ENCODE measurements at regions not wholly inside any gene's neighbourhood (a gene's known extent, or its start where the extent isn't known, plus 50 kb on each side); places are given as distances from the start of the nearest gene placed in this dataset.

- Histone ChIP-seq H3K27me3 (ENCODE audit: insufficient read depth, low read length, poor library complexity, severe bottlenecking) (no peaks in the 10 kb centered on the region), H3K9me3 (ENCODE audit: low read length) (no peaks in the 10 kb centered on the region), H3K36me3 (ENCODE audit: insufficient read depth, low read length) (no peaks in the 10 kb centered on the region), H3K4me3 (ENCODE audit: low read length) (no peak overlapping the region), H3K4me1 (ENCODE audit: insufficient read depth, low read length) (no peaks in the 10 kb centered on the region), H3K27ac (ENCODE audit: low read depth, low read length) (no peak overlapping the region)
- DNase-seq: no peak
- CTCF ChIA-PET: no interaction called here
- Mint-ChIP-seq H3K4me1 (no peaks in the 10 kb centered on the region), H3K9me3 (peaks cover 0 to 14% (median 3%) of the 10 kb centered on the region in 5 donors), H3K27me3 (no peaks in the 10 kb centered on the region), H3K4me3 (no peak overlapping the region), H3K27ac (no peak overlapping the region), H3K36me3 (no peaks in the 10 kb centered on the region)
- POLR2A ChIA-PET: no interaction called here
Observed at GRCh38 chr4:188987011-188987410, 847.8 kb downstream of the TRIML1 start.

DNA sequence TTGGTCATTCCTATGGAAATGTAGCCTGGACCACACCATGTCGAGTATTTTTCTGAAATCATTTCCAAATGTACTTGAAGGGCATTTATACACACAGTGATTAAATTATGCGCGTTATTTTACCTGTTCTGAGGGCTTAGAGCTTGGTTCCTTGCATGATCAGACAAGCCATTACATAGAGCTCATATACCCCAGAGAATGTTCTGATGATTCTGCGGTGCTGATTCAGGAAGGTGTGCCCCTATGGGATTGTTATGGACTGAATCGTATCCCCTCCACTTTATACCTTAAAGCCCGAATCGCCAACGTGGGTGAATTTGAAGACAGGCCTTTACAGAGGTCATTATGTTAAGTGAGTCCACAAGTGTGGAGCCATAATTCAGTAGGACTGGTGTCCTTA, 848.9 kb downstream of the TRIML1 start:
- no peak overlapping the region for H3K4me3 Mint-ChIP-seq
- no peak for DNase-seq
- Histone ChIP-seq H3K27me3 (ENCODE audit: insufficient read depth, low read length, poor library complexity, severe bottlenecking) (no peaks in the 10 kb centered on the region), H3K27ac (ENCODE audit: low read depth, low read length) (no peak overlapping the region), H3K9me3 (ENCODE audit: low read length) (no peaks in the 10 kb centered on the region), H3K4me3 (ENCODE audit: low read length) (no peak overlapping the region), H3K4me1 (ENCODE audit: insufficient read depth, low read length) (no peaks in the 10 kb centered on the region), H3K36me3 (ENCODE audit: insufficient read depth, low read length) (no peaks in the 10 kb centered on the region)
- H3K9me3 Mint-ChIP-seq: peaks cover 2 to 18% (median 6%) of the 10 kb centered on the region in 5 donors
- no peaks in the 10 kb centered on the region for H3K27me3 Mint-ChIP-seq
- H3K4me1 Mint-ChIP-seq: no peaks in the 10 kb centered on the region
- ChIA-PET POLR2A (no interaction called here), CTCF (no interaction called here)
- no peaks in the 10 kb centered on the region for H3K36me3 Mint-ChIP-seq
- no peak overlapping the region for H3K27ac Mint-ChIP-seq

- POLR2A ChIA-PET: no interaction called here
- DNase-seq: no peak
- H3K4me3 ChIP-seq (ENCODE audit: low read length): no peak overlapping the region
- H3K36me3 ChIP-seq (ENCODE audit: insufficient read depth, low read length): no peaks in the 10 kb centered on the region
- no peaks in the 10 kb centered on the region for H3K36me3 Mint-ChIP-seq
- no peaks in the 10 kb centered on the region for H3K27me3 ChIP-seq (ENCODE audit: insufficient read depth, low read length, poor library complexity, severe bottlenecking)
- H3K4me3 Mint-ChIP-seq: no peak overlapping the region
- no peaks in the 10 kb centered on the region for H3K9me3 ChIP-seq (ENCODE audit: low read length)
- H3K27me3 Mint-ChIP-seq: no peaks in the 10 kb centered on the region
- peaks cover 5 to 29% (median 7%) of the 10 kb centered on the region in 5 donors for H3K9me3 Mint-ChIP-seq
- CTCF ChIA-PET: no interaction called here
- no peaks in the 10 kb centered on the region for H3K4me1 ChIP-seq (ENCODE audit: insufficient read depth, low read length)
- H3K4me1 Mint-ChIP-seq: no peaks in the 10 kb centered on the region
- no peak overlapping the region for H3K27ac Mint-ChIP-seq
- no peak overlapping the region for H3K27ac ChIP-seq (ENCODE audit: low read depth, low read length)
Observed at GRCh38 chr4:188989371-188989770, 850.1 kb downstream of the TRIML1 start.

DNA sequence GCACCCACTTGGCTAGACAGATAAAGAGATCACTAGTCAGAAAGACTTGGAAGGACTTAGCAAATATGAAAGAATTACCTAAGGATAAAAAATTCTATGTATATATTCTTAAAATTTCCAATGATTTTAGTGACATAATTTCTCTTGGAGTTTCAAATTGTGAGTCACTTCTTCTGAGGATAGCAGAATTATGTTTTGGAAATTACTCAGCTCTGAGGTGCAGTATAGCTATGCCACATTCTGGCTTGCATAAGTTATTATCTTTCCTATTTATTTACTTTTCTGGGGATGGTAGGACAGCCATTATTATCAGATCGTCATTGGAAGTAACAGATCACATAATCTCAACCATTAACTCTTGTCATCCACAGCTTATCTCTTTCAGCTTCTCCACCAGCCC, 853.5 kb downstream of the TRIML1 start:
- no peak overlapping the region for H3K27ac Mint-ChIP-seq
- H3K9me3 ChIP-seq (ENCODE audit: low read length): no peaks in the 10 kb centered on the region
- no peak overlapping the region for H3K4me3 ChIP-seq (ENCODE audit: low read length)
- CTCF ChIA-PET: no interaction called here
- H3K4me1 Mint-ChIP-seq: no peaks in the 10 kb centered on the region
- H3K9me3 Mint-ChIP-seq: peaks cover 4 to 28% (median 10%) of the 10 kb centered on the region in 5 donors
- no peaks in the 10 kb centered on the region for H3K27me3 Mint-ChIP-seq
- H3K4me1 ChIP-seq (ENCODE audit: insufficient read depth, low read length): no peaks in the 10 kb centered on the region
- no peaks in the 10 kb centered on the region for H3K27me3 ChIP-seq (ENCODE audit: insufficient read depth, low read length, poor library complexity, severe bottlenecking)
- H3K36me3 Mint-ChIP-seq: no peaks in the 10 kb centered on the region
- POLR2A ChIA-PET: no interaction called here
- no peak overlapping the region for H3K4me3 Mint-ChIP-seq
- no peak for DNase-seq
- no peaks in the 10 kb centered on the region for H3K36me3 ChIP-seq (ENCODE audit: insufficient read depth, low read length)
- no peak overlapping the region for H3K27ac ChIP-seq (ENCODE audit: low read depth, low read length)

GRCh38 chr4:188993871-188994270, 854.6 kb downstream of the TRIML1 start:
- no peak for DNase-seq
- Mint-ChIP-seq H3K27ac (no peak overlapping the region), H3K9me3 (peaks cover 5 to 34% (median 11%) of the 10 kb centered on the region in 5 donors), H3K4me1 (no peaks in the 10 kb centered on the region), H3K36me3 (no peaks in the 10 kb centered on the region), H3K27me3 (no peaks in the 10 kb centered on the region), H3K4me3 (no peak overlapping the region)
- Histone ChIP-seq H3K9me3 (ENCODE audit: low read length) (no peaks in the 10 kb centered on the region), H3K4me3 (ENCODE audit: low read length) (no peak overlapping the region), H3K36me3 (ENCODE audit: insufficient read depth, low read length) (no peaks in the 10 kb centered on the region), H3K4me1 (ENCODE audit: insufficient read depth, low read length) (no peaks in the 10 kb centered on the region), H3K27ac (ENCODE audit: low read depth, low read length) (no peak overlapping the region), H3K27me3 (ENCODE audit: insufficient read depth, low read length, poor library complexity, severe bottlenecking) (no peaks in the 10 kb centered on the region)
- POLR2A ChIA-PET: no interaction called here
- CTCF ChIA-PET: no interaction called here

DNA sequence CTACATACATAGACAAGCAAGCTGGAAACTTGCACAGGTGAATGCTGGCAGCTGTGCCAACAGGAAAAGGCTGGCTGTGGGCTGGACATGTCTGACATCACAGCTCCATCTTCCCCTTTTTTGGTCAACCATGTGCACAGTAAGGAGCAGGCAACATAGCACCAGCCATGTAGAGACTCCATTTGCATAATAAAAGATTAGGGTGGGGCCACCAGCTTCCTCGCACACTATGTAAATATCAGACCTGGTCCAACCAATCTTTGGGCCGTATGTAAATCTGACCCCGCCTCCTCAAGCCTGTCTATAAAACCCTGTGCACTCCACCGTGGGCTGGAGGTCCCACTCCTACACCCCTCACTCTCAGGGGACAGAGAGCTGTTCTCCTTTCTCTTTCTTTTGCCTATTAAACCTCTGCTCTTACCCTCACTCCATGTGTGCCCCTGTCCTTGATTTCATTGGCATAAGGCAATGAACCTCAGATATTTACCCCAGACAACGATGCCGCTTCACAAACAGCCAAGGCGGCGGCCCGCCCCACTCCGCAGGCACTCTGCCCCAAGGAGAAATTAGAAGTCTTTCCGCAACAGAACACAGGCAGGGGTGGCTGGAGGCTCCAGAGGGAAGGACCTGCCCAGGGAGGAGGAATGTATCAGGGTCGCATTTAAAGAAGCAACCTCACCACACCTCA, 862.2 kb downstream of the TRIML1 start:
- H3K27ac ChIP-seq (ENCODE audit: low read depth, low read length): no peak overlapping the region
- no peak overlapping the region for H3K27ac Mint-ChIP-seq
- ChIA-PET CTCF (no interaction called here), POLR2A (no interaction called here)
- no peaks in the 10 kb centered on the region for H3K4me1 ChIP-seq (ENCODE audit: insufficient read depth, low read length)
- no peaks in the 10 kb centered on the region for H3K27me3 ChIP-seq (ENCODE audit: insufficient read depth, low read length, poor library complexity, severe bottlenecking)
- H3K4me3 Mint-ChIP-seq: no peak overlapping the region
- no peaks in the 10 kb centered on the region for H3K36me3 Mint-ChIP-seq
- no peaks in the 10 kb centered on the region for H3K9me3 ChIP-seq (ENCODE audit: low read length)
- no peaks in the 10 kb centered on the region for H3K4me1 Mint-ChIP-seq
- no peaks in the 10 kb centered on the region for H3K27me3 Mint-ChIP-seq
- H3K9me3 Mint-ChIP-seq: peaks cover 9 to 25% (median 16%) of the 10 kb centered on the region in 5 donors
- no peak for DNase-seq
- no peaks in the 10 kb centered on the region for H3K36me3 ChIP-seq (ENCODE audit: insufficient read depth, low read length)
- no peak overlapping the region for H3K4me3 ChIP-seq (ENCODE audit: low read length)

GRCh38 chr4:189001971-189002450, 862.8 kb downstream of the TRIML1 start:
- H3K4me3 ChIP-seq (ENCODE audit: low read length): no peak overlapping the region
- H3K4me1 ChIP-seq (ENCODE audit: insufficient read depth, low read length): no peaks in the 10 kb centered on the region
- ChIA-PET CTCF (no interaction called here), POLR2A (no interaction called here)
- no peaks in the 10 kb centered on the region for H3K27me3 Mint-ChIP-seq
- no peak overlapping the region for H3K27ac ChIP-seq (ENCODE audit: low read depth, low read length)
- no peak overlapping the region for H3K4me3 Mint-ChIP-seq
- H3K36me3 Mint-ChIP-seq: no peaks in the 10 kb centered on the region
- H3K9me3 ChIP-seq (ENCODE audit: low read length): no peaks in the 10 kb centered on the region
- H3K27me3 ChIP-seq (ENCODE audit: insufficient read depth, low read length, poor library complexity, severe bottlenecking): no peaks in the 10 kb centered on the region
- no peak overlapping the region for H3K27ac Mint-ChIP-seq
- H3K4me1 Mint-ChIP-seq: no peaks in the 10 kb centered on the region
- DNase-seq: no peak
- H3K9me3 Mint-ChIP-seq: peaks cover 8 to 25% (median 15%) of the 10 kb centered on the region in 5 donors
- H3K36me3 ChIP-seq (ENCODE audit: insufficient read depth, low read length): no peaks in the 10 kb centered on the region

DNA sequence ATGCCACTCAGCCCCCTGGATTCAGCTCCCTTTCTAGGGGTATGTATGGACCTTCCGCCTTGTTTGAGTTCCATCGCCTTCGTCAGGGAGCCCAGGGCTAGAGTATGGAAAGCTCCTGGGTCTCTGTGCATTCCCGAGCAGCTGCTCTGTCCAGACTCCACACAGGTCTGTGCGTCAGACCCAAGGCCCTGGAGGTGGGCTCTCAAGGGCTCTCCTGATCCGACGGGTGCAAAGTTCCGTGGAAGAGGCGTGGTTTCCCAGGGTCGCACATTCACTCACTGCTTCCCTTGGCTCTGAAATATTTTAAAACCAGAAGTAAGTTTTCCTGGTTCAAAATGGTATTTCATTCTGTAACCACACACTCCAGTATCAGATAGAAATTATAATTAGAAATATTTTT, 863.2 kb downstream of the TRIML1 start:
- no peaks in the 10 kb centered on the region for H3K27me3 Mint-ChIP-seq
- no peak for DNase-seq
- H3K36me3 ChIP-seq (ENCODE audit: insufficient read depth, low read length): no peaks in the 10 kb centered on the region
- H3K4me1 Mint-ChIP-seq: no peaks in the 10 kb centered on the region
- peaks cover 8 to 25% (median 15%) of the 10 kb centered on the region in 5 donors for H3K9me3 Mint-ChIP-seq
- H3K27ac ChIP-seq (ENCODE audit: low read depth, low read length): no peak overlapping the region
- no peak overlapping the region for H3K27ac Mint-ChIP-seq
- H3K4me3 Mint-ChIP-seq: no peak overlapping the region
- H3K4me3 ChIP-seq (ENCODE audit: low read length): no peak overlapping the region
- POLR2A ChIA-PET: no interaction called here
- CTCF ChIA-PET: no interaction called here
- H3K27me3 ChIP-seq (ENCODE audit: insufficient read depth, low read length, poor library complexity, severe bottlenecking): no peaks in the 10 kb centered on the region
- no peaks in the 10 kb centered on the region for H3K9me3 ChIP-seq (ENCODE audit: low read length)
- H3K4me1 ChIP-seq (ENCODE audit: insufficient read depth, low read length): no peaks in the 10 kb centered on the region
- H3K36me3 Mint-ChIP-seq: no peaks in the 10 kb centered on the region

Measured in CD8-positive, alpha-beta memory T cell (primary cell).